Neural crest cell (in vitro differentiated cells): ENCODE measurements at regions not wholly inside any gene's neighbourhood (a gene's known extent, or its start where the extent isn't known, plus 50 kb on each side); places are given as distances from the start of the nearest gene placed in this dataset.
"Not testable (repeated sequence)": the region's sequence is repeated elsewhere in the genome, so short reads cannot be mapped to it uniquely, and the experiment has no call there.

Experiments
- DNase-seq: peaks from one replicate; pipeline ENCODE4 v3.0.0; 2021; ENCODE audit warnings: low read depth, mixed read lengths, low spot score
- H3K27ac Mint-ChIP-seq: one replicate; pipeline ENCODE4 v1.8.0; 2021; ENCODE audit warnings: mild to moderate bottlenecking, mixed read lengths; ENCODE audit not compliant: unreplicated experiment
- H3K27me3 Mint-ChIP-seq: 2 replicates; pipeline ENCODE4 v1.8.0; 2021; ENCODE audit warnings: low read depth, mild to moderate bottlenecking, mixed read lengths
- H3K36me3 Mint-ChIP-seq: 2 replicates; pipeline ENCODE4 v1.8.0; 2021; ENCODE audit warnings: low read depth, mild to moderate bottlenecking, mixed read lengths
- H3K4me1 Mint-ChIP-seq: 2 replicates; pipeline ENCODE4 v1.8.0; 2021; ENCODE audit warnings: mixed read lengths
- H3K4me3 Mint-ChIP-seq: one replicate; pipeline ENCODE4 v1.8.0; 2021; ENCODE audit warnings: mild to moderate bottlenecking, mixed read lengths
- H3K9me3 Mint-ChIP-seq: 2 replicates; pipeline ENCODE4 v1.8.0; 2021; ENCODE audit warnings: mixed read lengths
- TF ChIP-seq, protein P1 (sequence below): fragments of 200-600 bp; sonication (generic); conservative IDR thresholded peaks from 2 replicates; pipeline ENCODE4 v1.5.0; 2021; ENCODE audit warnings: antibody characterized with exemption, mild to moderate bottlenecking

GRCh38 chr9:80485420-80486250 is 913.9 kb downstream of the TLE4 start:
- H3K27ac Mint-ChIP-seq: no peak overlapping the region
- no peaks in the 10 kb centered on the region for H3K27me3 Mint-ChIP-seq

GRCh38 chr9:80482251-80482650 is 910.5 kb downstream of the TLE4 start:
- not testable (repeated sequence) for DNase-seq, H3K27ac Mint-ChIP-seq, H3K4me1 Mint-ChIP-seq, H3K27me3 Mint-ChIP-seq, H3K4me3 Mint-ChIP-seq
- Mint-ChIP-seq H3K9me3 (peaks cover 13% of the 10 kb centered on the region), H3K36me3 (peaks cover 11% of the 10 kb centered on the region)

More at GRCh38 chr9:80485420-80486250, 913.9 kb downstream of the TLE4 start:
- no peak for DNase-seq
- Mint-ChIP-seq H3K36me3 (peaks cover 8% of the 10 kb centered on the region), H3K4me1 (no peaks in the 10 kb centered on the region), H3K4me3 (no peak overlapping the region), H3K9me3 (peaks cover 5% of the 10 kb centered on the region)
- TF ChIP-seq, protein P1, sequence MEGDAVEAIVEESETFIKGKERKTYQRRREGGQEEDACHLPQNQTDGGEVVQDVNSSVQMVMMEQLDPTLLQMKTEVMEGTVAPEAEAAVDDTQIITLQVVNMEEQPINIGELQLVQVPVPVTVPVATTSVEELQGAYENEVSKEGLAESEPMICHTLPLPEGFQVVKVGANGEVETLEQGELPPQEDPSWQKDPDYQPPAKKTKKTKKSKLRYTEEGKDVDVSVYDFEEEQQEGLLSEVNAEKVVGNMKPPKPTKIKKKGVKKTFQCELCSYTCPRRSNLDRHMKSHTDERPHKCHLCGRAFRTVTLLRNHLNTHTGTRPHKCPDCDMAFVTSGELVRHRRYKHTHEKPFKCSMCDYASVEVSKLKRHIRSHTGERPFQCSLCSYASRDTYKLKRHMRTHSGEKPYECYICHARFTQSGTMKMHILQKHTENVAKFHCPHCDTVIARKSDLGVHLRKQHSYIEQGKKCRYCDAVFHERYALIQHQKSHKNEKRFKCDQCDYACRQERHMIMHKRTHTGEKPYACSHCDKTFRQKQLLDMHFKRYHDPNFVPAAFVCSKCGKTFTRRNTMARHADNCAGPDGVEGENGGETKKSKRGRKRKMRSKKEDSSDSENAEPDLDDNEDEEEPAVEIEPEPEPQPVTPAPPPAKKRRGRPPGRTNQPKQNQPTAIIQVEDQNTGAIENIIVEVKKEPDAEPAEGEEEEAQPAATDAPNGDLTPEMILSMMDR: no peak

DNA sequence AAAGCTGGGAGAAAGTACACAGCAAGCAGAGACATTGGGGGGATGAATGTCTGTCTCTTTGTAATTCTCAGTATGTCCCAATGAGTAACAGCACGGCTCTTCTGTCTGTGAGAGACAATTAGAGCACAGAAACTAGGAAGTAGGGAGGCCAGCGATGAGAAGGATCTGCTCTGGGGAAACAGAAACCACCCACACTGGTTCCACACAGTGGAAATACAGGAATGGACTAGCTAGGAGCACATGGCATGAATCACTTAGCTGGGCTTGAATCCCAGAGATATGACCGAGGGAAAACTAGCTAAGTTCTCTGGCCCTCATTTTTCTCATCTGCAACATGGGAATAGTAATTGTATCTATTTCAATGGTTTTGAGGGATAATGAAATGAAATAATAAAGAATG is 895.9 kb downstream of the TLE4 start:
- Mint-ChIP-seq H3K4me1 (no peaks in the 10 kb centered on the region), H3K36me3 (peaks cover 2% of the 10 kb centered on the region), H3K27ac (no peak overlapping the region), H3K27me3 (no peaks in the 10 kb centered on the region), H3K9me3 (peaks cover 5% of the 10 kb centered on the region), H3K4me3 (no peak overlapping the region)
- TF ChIP-seq, protein P1: no peak
- no peak for DNase-seq

- H3K36me3 Mint-ChIP-seq: peaks cover 8% of the 10 kb centered on the region
- no peak overlapping the region for H3K4me3 Mint-ChIP-seq
- H3K27ac Mint-ChIP-seq: no peak overlapping the region
- no peaks in the 10 kb centered on the region for H3K27me3 Mint-ChIP-seq
- TF ChIP-seq, protein P1: no peak
- no peaks in the 10 kb centered on the region for H3K4me1 Mint-ChIP-seq
- peaks cover 9% of the 10 kb centered on the region for H3K9me3 Mint-ChIP-seq
- DNase-seq: no peak
Measured at GRCh38 chr9:80465556-80465955, 893.8 kb downstream of the TLE4 start.

DNA sequence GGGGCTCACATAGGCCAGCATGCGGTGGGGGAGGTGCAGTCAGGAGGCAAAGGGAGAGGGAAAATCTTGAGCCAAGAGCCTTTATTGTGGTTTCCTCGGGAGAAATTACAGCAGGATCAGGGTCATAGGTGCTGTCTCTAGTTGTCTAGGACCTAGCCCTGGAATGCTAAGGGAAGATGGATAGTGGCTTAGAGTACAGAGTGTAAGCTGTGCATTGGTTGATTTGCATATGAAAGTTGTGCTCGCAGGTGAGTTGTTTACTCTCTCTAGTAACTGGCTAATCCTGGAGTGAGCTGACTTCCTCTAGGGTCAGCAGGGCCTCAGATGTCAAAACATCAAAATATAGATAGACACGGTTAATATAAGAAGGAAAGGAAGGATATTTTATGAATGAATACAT is 877.7 kb downstream of the TLE4 start:
- Mint-ChIP-seq H3K4me1 (peaks cover 5% of the 10 kb centered on the region), H3K36me3 (peaks cover 5% of the 10 kb centered on the region), H3K9me3 (peaks cover 6% of the 10 kb centered on the region), H3K27ac (no peak overlapping the region), H3K27me3 (no peaks in the 10 kb centered on the region), H3K4me3 (no peak overlapping the region)
- TF ChIP-seq, protein P1: no peak
- DNase-seq: no peak

- peaks cover 3% of the 10 kb centered on the region for H3K36me3 Mint-ChIP-seq
- H3K9me3 Mint-ChIP-seq: peaks cover 3% of the 10 kb centered on the region
- no peak overlapping the region for H3K4me3 Mint-ChIP-seq
- DNase-seq: no peak
- no peaks in the 10 kb centered on the region for H3K27me3 Mint-ChIP-seq
- no peak overlapping the region for H3K27ac Mint-ChIP-seq
- H3K4me1 Mint-ChIP-seq: peaks cover 5% of the 10 kb centered on the region
- TF ChIP-seq, protein P1: no peak
Measured at GRCh38 chr9:80448996-80449395, 877.2 kb downstream of the TLE4 start.
